Fibroblast of villous mesenchyme (primary cell): ENCODE measurements at regions not wholly inside any gene's neighbourhood (a gene's known extent, or its start where the extent isn't known, plus 50 kb on each side); places are given as distances from the start of the nearest gene placed in this dataset.

ENCODE experiments used
- DNase-seq: peaks from one replicate; pipeline ENCODE4 v3.0.0-alpha.2; 2010; ENCODE audit warnings: low read depth
- H3K4me3 ChIP-seq: 2 replicates; pipeline ENCODE4 v1.5.1; 2011; ENCODE audit warnings: low read depth, mild to moderate bottlenecking, low read length
- CTCF ChIP-seq: IDR thresholded peaks from 2 replicates; pipeline ENCODE4 v1.5.1; 2012; ENCODE audit warnings: low read depth, mild to moderate bottlenecking, low read length; ENCODE audit not compliant: insufficient read depth

- TF ChIP-seq CTCF: no peak
- H3K4me3 ChIP-seq: no peak overlapping the region
- no peak for DNase-seq
These were observed 1045.9 kb upstream of the RAG2 start for GRCh38 chr11:37643968-37644367.

- no peak for DNase-seq
- no peak for TF ChIP-seq CTCF
- no peak overlapping the region for H3K4me3 ChIP-seq
These were observed 1044.3 kb upstream of the RAG2 start for GRCh38 chr11:37642296-37642695.

- H3K4me3 ChIP-seq: no peak overlapping the region
- no peak for DNase-seq
- TF ChIP-seq CTCF: no peak
These were observed 1034.7 kb upstream of the RAG2 start for GRCh38 chr11:37632748-37633147.

- no peak for TF ChIP-seq CTCF
- no peak for DNase-seq
- no peak overlapping the region for H3K4me3 ChIP-seq
These were observed 1032.8 kb upstream of the RAG2 start for GRCh38 chr11:37630866-37631265.

GRCh38 chr11:37623778-37624177 lies 1025.7 kb upstream of the RAG2 start:
- TF ChIP-seq CTCF: no peak
- no peak for DNase-seq
- no peak overlapping the region for H3K4me3 ChIP-seq

GRCh38 chr11:37621662-37622061 lies 1023.6 kb upstream of the RAG2 start:
- no peak for DNase-seq
- no peak overlapping the region for H3K4me3 ChIP-seq
- TF ChIP-seq CTCF: no peak

- H3K4me3 ChIP-seq: no peak overlapping the region
- no peak for TF ChIP-seq CTCF
- DNase-seq: no peak
These were observed 1018.3 kb upstream of the RAG2 start for GRCh38 chr11:37616291-37616690.
